ENCODE measurements at regions not wholly inside any gene's neighbourhood (a gene's known extent, or its start where the extent isn't known, plus 50 kb on each side); places are given as distances from the start of the nearest gene placed in this dataset.

- TF ChIP-seq CTCF (conservative IDR thresholded peaks at IDR 0.05; ENCODE audit: low read depth, low read length), result no peak
- no peak overlapping the region for H3K4me3 ChIP-seq (ENCODE audit: low read depth, low read length)
- DNase-seq (ENCODE audit: low read depth), result no peak
These were observed 377.3 kb downstream of the PDCD6IP start for GRCh38 chr3:34175636-34176176.

- DNase-seq (ENCODE audit: low read depth), result no peak
- no peak overlapping the region for H3K4me3 ChIP-seq (ENCODE audit: low read depth, low read length)
- no peak for TF ChIP-seq CTCF (conservative IDR thresholded peaks at IDR 0.05; ENCODE audit: low read depth, low read length)
These were observed 378.3 kb downstream of the PDCD6IP start for GRCh38 chr3:34176723-34177122.

- H3K4me3 ChIP-seq (ENCODE audit: low read depth, low read length), result no peak overlapping the region
- no peak for DNase-seq (ENCODE audit: low read depth)
- TF ChIP-seq CTCF (conservative IDR thresholded peaks at IDR 0.05; ENCODE audit: low read depth, low read length), result no peak
These were observed 380.0 kb downstream of the PDCD6IP start for GRCh38 chr3:34178415-34178814.

- no peak for TF ChIP-seq CTCF (conservative IDR thresholded peaks at IDR 0.05; ENCODE audit: low read depth, low read length)
- DNase-seq (ENCODE audit: low read depth), result no peak
- H3K4me3 ChIP-seq (ENCODE audit: low read depth, low read length), result no peak overlapping the region
These were observed 381.3 kb downstream of the PDCD6IP start for GRCh38 chr3:34179716-34180115.

GRCh38 chr3:34180532-34180931 is 382.1 kb downstream of the PDCD6IP start:
- no peak for DNase-seq (ENCODE audit: low read depth)
- H3K4me3 ChIP-seq (ENCODE audit: low read depth, low read length), result no peak overlapping the region
- no peak for TF ChIP-seq CTCF (conservative IDR thresholded peaks at IDR 0.05; ENCODE audit: low read depth, low read length)

GRCh38 chr3:34183114-34183513 is 384.7 kb downstream of the PDCD6IP start:
- no peak for TF ChIP-seq CTCF (conservative IDR thresholded peaks at IDR 0.05; ENCODE audit: low read depth, low read length)
- DNase-seq (ENCODE audit: low read depth), result no peak
- H3K4me3 ChIP-seq (ENCODE audit: low read depth, low read length), result no peak overlapping the region

GRCh38 chr3:34183611-34184340 is 385.3 kb downstream of the PDCD6IP start:
- DNase-seq (ENCODE audit: low read depth), result no peak
- no peak for TF ChIP-seq CTCF (conservative IDR thresholded peaks at IDR 0.05; ENCODE audit: low read depth, low read length)
- H3K4me3 ChIP-seq (ENCODE audit: low read depth, low read length), result no peak overlapping the region
